NT2/D1 (cell line): ENCODE measurements at regions not wholly inside any gene's neighbourhood (a gene's known extent, or its start where the extent isn't known, plus 50 kb on each side); places are given as distances from the start of the nearest gene placed in this dataset.
"Not testable (repeated sequence)": the region's sequence is repeated elsewhere in the genome, so short reads cannot be mapped to it uniquely, and the experiment has no call there.

Source experiments
- DNase-seq: peaks from one replicate; pipeline ENCODE4 v3.0.0-alpha.2; 2011; ENCODE audit warnings: low read depth, low spot score
- H3K27me3 ChIP-seq: 2 replicates; pipeline ENCODE4 v1.6.0; 2011; ENCODE audit warnings: mild to moderate bottlenecking; ENCODE audit not compliant: insufficient read length, insufficient read depth
- H3K36me3 ChIP-seq: 2 replicates; pipeline ENCODE4 v1.6.1; 2011; ENCODE audit warnings: mild to moderate bottlenecking, low read length, mixed read lengths; ENCODE audit not compliant: insufficient read depth, insufficient read length
- H3K4me1 ChIP-seq: 2 replicates; pipeline ENCODE4 v1.5.1; 2011; ENCODE audit not compliant: insufficient read depth, insufficient read length
- H3K4me3 ChIP-seq: 2 replicates; pipeline ENCODE4 v1.5.1; 2011; ENCODE audit warnings: low read depth; ENCODE audit not compliant: insufficient read length
- H3K9ac ChIP-seq: 2 replicates; pipeline ENCODE4 v1.6.0; 2011; ENCODE audit warnings: low read depth; ENCODE audit not compliant: insufficient read length
- H3K9me3 ChIP-seq: 2 replicates; pipeline ENCODE4 v1.5.1; 2011; ENCODE audit warnings: mild to moderate bottlenecking, low read length; ENCODE audit not compliant: insufficient read depth
- SUZ12 ChIP-seq: IDR thresholded peaks from 2 replicates; pipeline ENCODE4 v1.6.1; 2011; ENCODE audit not compliant: insufficient read length, insufficient read depth; ENCODE audit errors: extremely low read depth
- YY1 ChIP-seq: IDR thresholded peaks from 2 replicates; pipeline ENCODE4 v1.6.1; 2011; ENCODE audit not compliant: insufficient read length, insufficient read depth
- ZNF274 ChIP-seq: IDR thresholded peaks from 2 replicates; pipeline ENCODE4 v1.6.1; 2011; ENCODE audit warnings: mild to moderate bottlenecking, low read depth, low read length

DNA sequence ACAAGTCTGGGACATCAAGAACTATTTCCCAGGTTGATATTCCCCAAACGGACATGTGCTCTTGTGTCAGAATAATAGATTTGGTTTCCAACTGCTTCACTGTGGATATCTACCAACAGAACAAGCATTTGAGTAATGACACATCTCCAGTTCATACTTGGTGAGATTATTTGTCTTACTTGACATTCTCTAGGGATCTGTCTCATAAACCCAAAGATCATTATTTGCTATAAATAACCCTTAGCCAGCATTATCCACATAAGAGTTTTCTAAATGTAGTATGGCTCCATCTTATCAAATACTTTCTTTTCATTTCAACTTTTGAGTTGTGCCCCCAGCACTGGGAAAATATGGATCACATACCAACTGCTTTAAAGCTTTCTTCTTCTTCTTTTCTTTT, 1063.9 kb upstream of the CDH18 start:
- Histone ChIP-seq H3K9ac (no peak overlapping the region), H3K36me3 (no peaks in the 10 kb centered on the region), H3K4me1 (no peaks in the 10 kb centered on the region), H3K27me3 (no peaks in the 10 kb centered on the region), H3K4me3 (no peak overlapping the region), H3K9me3 (no peaks in the 10 kb centered on the region)
- DNase-seq: no peak
- no peak for TF ChIP-seq ZNF274
- no peak for TF ChIP-seq SUZ12
- no peak for TF ChIP-seq YY1

GRCh38 chr5:21049901-21050300, 1061.9 kb upstream of the CDH18 start:
- no peaks in the 10 kb centered on the region for H3K4me1 ChIP-seq
- no peak overlapping the region for H3K9ac ChIP-seq
- H3K9me3 ChIP-seq: no peaks in the 10 kb centered on the region
- H3K27me3 ChIP-seq: no peaks in the 10 kb centered on the region
- no peaks in the 10 kb centered on the region for H3K36me3 ChIP-seq
- H3K4me3 ChIP-seq: no peak overlapping the region
- DNase-seq: no peak
- no peak for TF ChIP-seq ZNF274
- TF ChIP-seq SUZ12: no peak
- no peak for TF ChIP-seq YY1

- TF ChIP-seq ZNF274 (no peak), SUZ12 (no peak), YY1 (no peak)
- Histone ChIP-seq H3K36me3 (no peaks in the 10 kb centered on the region), H3K4me1 (no peaks in the 10 kb centered on the region), H3K4me3 (no peak overlapping the region), H3K9me3 (no peaks in the 10 kb centered on the region), H3K9ac (no peak overlapping the region), H3K27me3 (no peaks in the 10 kb centered on the region)
- no peak for DNase-seq
These were observed 1043.0 kb upstream of the CDH18 start for GRCh38 chr5:21030981-21031380.

- Histone ChIP-seq H3K4me3 (no peak overlapping the region), H3K9ac (no peak overlapping the region), H3K4me1 (no peaks in the 10 kb centered on the region), H3K9me3 (no peaks in the 10 kb centered on the region), H3K27me3 (no peaks in the 10 kb centered on the region), H3K36me3 (no peaks in the 10 kb centered on the region)
- no peak for DNase-seq
- TF ChIP-seq YY1 (no peak), ZNF274 (no peak), SUZ12 (no peak)
These were observed 1037.0 kb upstream of the CDH18 start for GRCh38 chr5:21024966-21025365.

DNA sequence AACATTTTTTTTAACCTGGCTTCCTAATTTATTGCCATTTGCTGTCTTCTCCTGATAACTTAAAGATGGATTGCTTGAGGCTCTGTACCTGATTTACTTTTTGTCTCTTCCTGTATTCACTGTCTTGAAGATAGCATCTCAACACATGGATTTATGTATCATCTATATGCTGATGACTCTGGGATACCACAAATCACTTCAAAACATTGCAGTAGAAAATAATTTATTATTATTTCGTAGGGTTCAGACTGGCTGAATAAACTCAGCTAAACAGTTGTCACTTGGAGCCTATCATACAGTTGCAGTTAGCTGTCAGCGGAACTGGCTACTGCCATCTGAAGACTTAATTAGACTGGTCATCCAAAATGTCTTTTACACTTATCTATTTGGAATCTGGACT, 1025.2 kb upstream of the CDH18 start:
- no peak for DNase-seq
- TF ChIP-seq ZNF274 (no peak), SUZ12 (no peak), YY1 (no peak)
- H3K27me3 ChIP-seq: no peaks in the 10 kb centered on the region
- H3K9ac ChIP-seq: no peak overlapping the region
- no peaks in the 10 kb centered on the region for H3K36me3 ChIP-seq
- no peaks in the 10 kb centered on the region for H3K4me1 ChIP-seq
- no peak overlapping the region for H3K4me3 ChIP-seq
- no peaks in the 10 kb centered on the region for H3K9me3 ChIP-seq

- no peak for DNase-seq
These were observed 1019.8 kb upstream of the CDH18 start for GRCh38 chr5:21007781-21008180.

GRCh38 chr5:20988933-20989332, 1000.9 kb upstream of the CDH18 start:
- not testable (repeated sequence) for H3K9me3 ChIP-seq, DNase-seq, H3K4me1 ChIP-seq, H3K27me3 ChIP-seq, H3K36me3 ChIP-seq, H3K4me3 ChIP-seq, H3K9ac ChIP-seq

More at GRCh38 chr5:21007781-21008180, 1019.8 kb upstream of the CDH18 start:
- H3K9me3 ChIP-seq: no peaks in the 10 kb centered on the region
- no peaks in the 10 kb centered on the region for H3K4me1 ChIP-seq
- H3K9ac ChIP-seq: no peak overlapping the region
- H3K36me3 ChIP-seq: no peaks in the 10 kb centered on the region
- no peaks in the 10 kb centered on the region for H3K27me3 ChIP-seq
- no peak overlapping the region for H3K4me3 ChIP-seq
- TF ChIP-seq YY1: no peak
- TF ChIP-seq SUZ12: no peak
- TF ChIP-seq ZNF274: no peak

DNA sequence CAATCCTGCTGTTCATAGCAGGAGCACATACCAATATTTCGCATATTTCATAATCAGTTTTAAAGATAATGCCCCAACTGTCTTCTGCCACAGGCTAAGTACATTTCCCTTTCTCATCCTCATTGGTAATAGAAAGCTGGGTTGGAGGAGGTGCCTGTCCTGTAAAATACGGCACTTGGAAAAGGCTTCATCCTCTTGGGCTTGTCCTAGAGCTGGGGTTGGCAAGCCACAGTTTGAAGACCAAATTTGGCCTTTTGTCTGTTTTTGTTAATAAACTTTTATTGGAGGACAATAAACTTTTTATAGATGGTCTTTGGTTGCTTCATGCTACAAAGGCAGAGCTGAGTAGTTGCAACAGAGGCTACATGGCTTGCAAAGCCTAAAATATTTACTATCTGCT, 997.8 kb upstream of the CDH18 start:
- Histone ChIP-seq H3K4me1 (no peaks in the 10 kb centered on the region), H3K4me3 (no peak overlapping the region)

More for the DNA sequence above, 997.8 kb upstream of the CDH18 start:
- Histone ChIP-seq H3K9me3 (no peaks in the 10 kb centered on the region), H3K9ac (no peak overlapping the region), H3K36me3 (no peaks in the 10 kb centered on the region), H3K27me3 (no peaks in the 10 kb centered on the region)
- no peak for TF ChIP-seq YY1
- no peak for DNase-seq
